Right renal cortex interstitium (tissue), 3 donors: ENCODE measurements at regions not wholly inside any gene's neighbourhood (a gene's known extent, or its start where the extent isn't known, plus 50 kb on each side); places are given as distances from the start of the nearest gene placed in this dataset.

Experiments used
- DNase-seq, 3 donors: peaks; one replicate each; pipeline ENCODE4 v3.0.0-alpha.2; 2013; ENCODE audit warnings: low read depth in 3 of 3, low spot score in 2 of 3

GRCh38 chr21:25338415-25338814 lies 268.9 kb downstream of the MRPL39 start:
- DNase-seq: no peak

GRCh38 chr21:25334046-25334730 lies 273.1 kb downstream of the MRPL39 start:
- no peak for DNase-seq

GRCh38 chr21:25331286-25331685 lies 276.0 kb downstream of the MRPL39 start:
- DNase-seq: no peak

GRCh38 chr21:25330266-25330665 lies 277.0 kb downstream of the MRPL39 start:
- no peak for DNase-seq

- DNase-seq: no peak
Measured at GRCh38 chr21:25329227-25329825, 278.0 kb downstream of the MRPL39 start.

- no peak for DNase-seq
Measured at GRCh38 chr21:25328736-25329135, 278.5 kb downstream of the MRPL39 start.

GRCh38 chr21:25326181-25326580 lies 281.1 kb downstream of the MRPL39 start:
- DNase-seq: no peak

- no peak for DNase-seq
Measured at GRCh38 chr21:25324666-25325065, 282.6 kb downstream of the MRPL39 start.

GRCh38 chr21:25323356-25323949 lies 283.8 kb downstream of the MRPL39 start:
- DNase-seq: no peak

GRCh38 chr21:25314247-25314646 lies 293.0 kb downstream of the MRPL39 start:
- no peak for DNase-seq

GRCh38 chr21:25313829-25314228 lies 293.5 kb downstream of the MRPL39 start:
- DNase-seq: no peak

GRCh38 chr21:25307489-25307888 lies 299.8 kb downstream of the MRPL39 start:
- no peak for DNase-seq

GRCh38 chr21:25304611-25305010 lies 302.7 kb downstream of the MRPL39 start:
- no peak for DNase-seq

- no peak for DNase-seq
Measured at GRCh38 chr21:25300632-25301031, 306.6 kb downstream of the MRPL39 start.

- no peak for DNase-seq
Measured at GRCh38 chr21:25298512-25299491, 308.5 kb downstream of the MRPL39 start.

- no peak for DNase-seq
Measured at GRCh38 chr21:25297117-25297516, 310.2 kb downstream of the MRPL39 start.

- no peak for DNase-seq
Measured at GRCh38 chr21:25296252-25296651, 311.0 kb downstream of the MRPL39 start.

- no peak for DNase-seq
Measured at GRCh38 chr21:25292396-25292795, 314.9 kb downstream of the MRPL39 start.

GRCh38 chr21:25283720-25284119 lies 323.6 kb downstream of the MRPL39 start:
- peak in 2 of 3 donors; percentile 2 to 3 for DNase-seq

- no peak for DNase-seq
Measured at GRCh38 chr21:25281134-25281533, 326.1 kb downstream of the MRPL39 start.

- no peak for DNase-seq
Measured at GRCh38 chr21:25280061-25280460, 327.2 kb downstream of the MRPL39 start.
